GM12878 (cell line): ENCODE measurements at regions not wholly inside any gene's neighbourhood (a gene's known extent, or its start where the extent isn't known, plus 50 kb on each side); places are given as distances from the start of the nearest gene placed in this dataset.

Source experiments
- ATAC-seq: fragments of 200-7000 bp; cut with Tn5 transposase; 3 replicates; pipeline ENCODE4 v1.9.1; 2020; ENCODE audit warnings: mild to moderate bottlenecking, moderate library complexity
- BruUV-seq: library from RNA; stranded (reverse); fragments of 400-500 nt; replicated peaks from 2 replicates; lab custom pipeline; 2021; lab: Mats Ljungman, UMichigan
- CTCF ChIA-PET: fragments of 300-600 bp; sonication (Branson Sonifier 250); formaldehyde crosslinking; extraction: SDS; loops from one replicate; lab custom pipeline; 2021; ENCODE audit warnings: inconsistent platforms; lab: Yijun Ruan, JAX
- POLR2A ChIA-PET: fragments of 350-600 bp; formaldehyde crosslinking; extraction: SDS; loops from one replicate; lab custom pipeline; 2021; ENCODE audit warnings: inconsistent platforms; lab: Charles Lee
- RAD21 ChIA-PET: fragments of 300-600 bp; sonication (Branson Sonifier 250); formaldehyde crosslinking; loops from one replicate; lab custom pipeline; 2023; ENCODE audit warnings: antibody characterized with exemption; ENCODE audit not compliant: unreplicated experiment; lab: Charles Lee
- SMC1A ChIA-PET: fragments of 300-600 bp; sonication (Branson Sonifier 250); formaldehyde crosslinking; loops from one replicate; lab custom pipeline; 2023; ENCODE audit not compliant: unreplicated experiment, uncharacterized antibody; lab: Charles Lee
- DNase-seq: peaks from one replicate; pipeline ENCODE4 v3.0.0-alpha.2; 2011; ENCODE audit warnings: low read depth, low spot score
- FAIRE-seq: peaks from 3 replicates; lab custom pipeline; 2011; peaks lifted over from hg19 to GRCh38; lab: Jason Lieb, UNC
- H2AFZ ChIP-seq: 2 replicates; pipeline ENCODE4 v1.6.0; 2011; ENCODE audit warnings: low read depth, low read length, control low read depth; ENCODE audit not compliant: control insufficient read depth
- H3K27ac ChIP-seq: 2 replicates; pipeline ENCODE4 v1.5.1; 2011; ENCODE audit warnings: control low read depth; ENCODE audit not compliant: control insufficient read depth, insufficient read depth
- H3K27me3 ChIP-seq, 2 experiments: replicated peaks in 1 of 2; 2 replicates each; pipeline versions ENCODE4 v1.6.0 to v1.6.1; 2011; ENCODE audit warnings: low read length in 1 of 2; ENCODE audit not compliant: control insufficient read depth in 2 of 2, insufficient read depth in 2 of 2
- H3K36me3 ChIP-seq, 2 experiments: 2 replicates each; pipeline ENCODE4 v1.5.1; 2011; ENCODE audit warnings: low read length in 1 of 2; ENCODE audit not compliant: control insufficient read depth in 2 of 2, insufficient read depth in 2 of 2
- H3K4me1 ChIP-seq: 2 replicates; pipeline ENCODE4 v1.6.1; 2011; ENCODE audit warnings: mild to moderate bottlenecking, low read length, moderate library complexity, mixed read lengths; ENCODE audit not compliant: control insufficient read depth, insufficient read depth
- H3K4me2 ChIP-seq: 2 replicates; pipeline ENCODE4 v1.6.0; 2011; ENCODE audit warnings: control low read depth; ENCODE audit not compliant: control insufficient read depth, insufficient read depth
- H3K4me3 ChIP-seq: fragments of 200-600 bp; sonication (generic); 2 replicates; pipeline ENCODE4 v1.5.1; 2016
- H3K79me2 ChIP-seq: 2 replicates; pipeline ENCODE4 v1.6.0; 2011; ENCODE audit warnings: low read length; ENCODE audit not compliant: control insufficient read depth, insufficient read depth
- H3K9ac ChIP-seq: 2 replicates; pipeline ENCODE4 v1.8.0; 2011; ENCODE audit warnings: low read length, control low read depth, mixed read lengths; ENCODE audit not compliant: control insufficient read depth, insufficient read depth
- H3K9me3 ChIP-seq: replicated peaks from 3 replicates; pipeline ENCODE4 v1.5.1; 2011; ENCODE audit warnings: mild to moderate bottlenecking, low read length; ENCODE audit not compliant: control insufficient read depth, insufficient read depth
- H4K20me1 ChIP-seq: 2 replicates; pipeline ENCODE4 v1.6.0; 2011; ENCODE audit not compliant: control insufficient read depth, insufficient read depth
- ATF2 ChIP-seq: IDR thresholded peaks from 2 replicates; pipeline ENCODE4 v1.6.1; 2012; ENCODE audit warnings: low read length, inconsistent platforms
- CBX5 ChIP-seq: sonication (generic); IDR thresholded peaks from 2 replicates; pipeline ENCODE4 v1.6.1; 2016; ENCODE audit warnings: low read depth, moderate library complexity, mild to moderate bottlenecking, inconsistent platforms
- IKZF1 ChIP-seq: fragments of 450-650 bp; conservative IDR thresholded peaks from 2 replicates; pipeline ENCODE4 v1.6.1; 2017; ENCODE audit warnings: antibody characterized with exemption, mild to moderate bottlenecking
- IRF4 ChIP-seq: IDR thresholded peaks from 2 replicates; pipeline ENCODE4 v1.6.1; 2011; ENCODE audit warnings: low read depth, low read length
- KAT2A ChIP-seq: conservative IDR thresholded peaks from 2 replicates; pipeline ENCODE4 v1.6.1; 2011; ENCODE audit warnings: low read depth, low read length; ENCODE audit not compliant: control insufficient read depth
- KDM1A ChIP-seq: fragments of 200-600 bp; sonication (generic); IDR thresholded peaks from 2 replicates; pipeline ENCODE4 v1.6.1; 2016; ENCODE audit warnings: borderline replicate concordance
- NFYB ChIP-seq: IDR thresholded peaks from 2 replicates; pipeline ENCODE4 v1.6.1; 2011; ENCODE audit warnings: low read depth, mild to moderate bottlenecking, low read length, improper control_type of control experiment, moderate library complexity; ENCODE audit not compliant: insufficient read depth
- NR2C1 ChIP-seq: fragments of 450-650 bp; IDR thresholded peaks from 2 replicates; pipeline ENCODE4 v1.6.1; 2017; ENCODE audit warnings: antibody characterized with exemption, mild to moderate bottlenecking, moderate library complexity
- NR2C2 ChIP-seq: IDR thresholded peaks from 2 replicates; pipeline ENCODE4 v1.6.1; 2011; ENCODE audit warnings: borderline replicate concordance, low read depth; ENCODE audit not compliant: control insufficient read depth, insufficient read length
- RAD51 ChIP-seq: fragments of 450-650 bp; IDR thresholded peaks from 2 replicates; pipeline ENCODE4 v1.6.1; 2016; ENCODE audit warnings: moderate library complexity, mild to moderate bottlenecking, inconsistent platforms
- SIX5 ChIP-seq: IDR thresholded peaks from 2 replicates; pipeline ENCODE4 v1.6.1; 2011; ENCODE audit warnings: mild to moderate bottlenecking, low read depth, low read length, moderate library complexity; ENCODE audit not compliant: severe bottlenecking
- SMAD5 ChIP-seq: IDR thresholded peaks from 2 replicates; pipeline ENCODE4 v1.6.1; 2016; ENCODE audit warnings: antibody characterized with exemption, low read depth
- SRF ChIP-seq, 2 experiments: IDR thresholded peaks; 2 replicates each; pipeline ENCODE4 v1.6.1; 2011; ENCODE audit warnings: low read depth in 2 of 2, low read length in 2 of 2, mild to moderate bottlenecking in 1 of 2, moderate library complexity in 1 of 2
- SUZ12 ChIP-seq: fragments of 200-600 bp; sonication (generic); IDR thresholded peaks from one replicate; pipeline ENCODE4 v1.6.1; 2018; ENCODE audit warnings: antibody characterized with exemption, mild to moderate bottlenecking; ENCODE audit not compliant: unreplicated experiment
- YY1 ChIP-seq: IDR thresholded peaks from 2 replicates; pipeline ENCODE4 v1.6.1; 2011; ENCODE audit warnings: low read depth, mild to moderate bottlenecking, low read length
- ZBED1 ChIP-seq: IDR thresholded peaks from 2 replicates; pipeline ENCODE4 v1.6.1; 2016; ENCODE audit warnings: borderline replicate concordance
- ZZZ3 ChIP-seq: IDR thresholded peaks from 2 replicates; pipeline ENCODE4 v1.6.1; 2011; ENCODE audit warnings: low read depth; ENCODE audit not compliant: control insufficient read depth, insufficient read length
- WGBS: methylation state at CpG from one replicate; pipeline ENCODE4 v1.1.6; 2016; ENCODE audit warnings: low lambda C conversion rate; ENCODE audit not compliant: insufficient replicate concordance, insufficient coverage; ENCODE audit errors: missing lambda C conversion rate; 5-methylcytosine and 5-hydroxymethylcytosine counted together
- in situ Hi-C: fragments of 300-500 bp; cut with MboI; formaldehyde crosslinking; loops from 9 replicates; pipeline ENCODE4 v1.14.3; 2018; ENCODE audit warnings: mixed read lengths
- intact Hi-C: fragments of 100-400 bp; cut with micrococcal nuclease; formaldehyde crosslinking; loops from one replicate; pipeline ENCODE4 v1.14.2; 2022; ENCODE audit not compliant: unreplicated experiment
- TF ChIP-seq, protein P1 (sequence below): IDR thresholded peaks from 2 replicates; pipeline ENCODE4 v1.6.1; 2011; ENCODE audit warnings: borderline replicate concordance, low read depth, mild to moderate bottlenecking, moderate library complexity, mixed read lengths, low read length; ENCODE audit not compliant: insufficient read depth; ENCODE audit errors: extremely low read length
- TF ChIP-seq, protein P2 (sequence below): IDR thresholded peaks from 2 replicates; pipeline ENCODE4 v1.6.1; 2012; ENCODE audit warnings: improper control_type of control experiment, low read depth, low read length; ENCODE audit not compliant: insufficient replicate concordance

DNA sequence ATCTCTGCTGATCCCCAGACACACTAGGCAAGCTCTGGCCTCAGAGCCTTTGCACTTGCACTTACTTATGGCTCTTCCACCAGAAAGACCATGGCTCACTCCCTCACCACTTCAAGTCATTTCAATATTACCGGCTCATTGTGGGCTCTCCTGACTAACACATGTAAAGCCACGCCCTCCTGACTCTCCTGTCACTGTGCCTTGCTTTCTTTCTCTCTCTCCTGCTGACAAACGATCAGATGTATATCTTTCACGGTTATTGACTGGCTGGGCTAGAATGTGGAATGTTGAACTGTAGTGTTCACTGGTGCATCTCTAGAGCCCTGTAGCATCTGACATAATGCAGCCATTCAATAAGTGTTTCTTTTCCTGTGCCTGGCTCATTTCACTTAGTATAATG lies 425.1 kb downstream of the RAB28 start:
- Histone ChIP-seq H3K27ac (no peak overlapping the region), H4K20me1 (no peaks in the 10 kb centered on the region), H2AFZ (no peak overlapping the region), H3K4me3 (no peak overlapping the region), H3K9ac (no peak overlapping the region), H3K4me1 (no peaks in the 10 kb centered on the region), H3K9me3 (no peaks in the 10 kb centered on the region), H3K79me2 (no peaks in the 10 kb centered on the region), H3K27me3 (no peaks in the 10 kb centered on the region), H3K4me2 (no peak overlapping the region), H3K36me3 (no peaks in the 10 kb centered on the region)
- no TSS peak for BruUV-seq
- ChIA-PET CTCF (no interaction called here), SMC1A (interaction anchor here (0.6 kb wide), 1 partner anchor 298 kb away, joined by 3 read pairs; no protein-coding TSS in a partner anchor), RAD21 (no interaction called here), POLR2A (no interaction called here)
- intact Hi-C loops (no loop called here), in situ Hi-C loops (no loop called here)
- WGBS: 22% methylated on average over 4 of the region's 4 CpGs
- TF ChIP-seq RAD51 (no peak), ZZZ3 (no peak), NR2C2 (no peak), YY1 (no peak), ATF2 (no peak), SRF (IDR thresholded peaks at IDR 0.05; ENCODE audit: low read depth in 2 of 2, low read length in 2 of 2) (no peak), NFYB (no peak), CBX5 (no peak), SIX5 (no peak), NR2C1 (no peak), IKZF1 (no peak), KDM1A (no peak), SUZ12 (no peak), ZBED1 (no peak), KAT2A (no peak), IRF4 (no peak), SMAD5 (no peak)
- TF ChIP-seq, protein P1, sequence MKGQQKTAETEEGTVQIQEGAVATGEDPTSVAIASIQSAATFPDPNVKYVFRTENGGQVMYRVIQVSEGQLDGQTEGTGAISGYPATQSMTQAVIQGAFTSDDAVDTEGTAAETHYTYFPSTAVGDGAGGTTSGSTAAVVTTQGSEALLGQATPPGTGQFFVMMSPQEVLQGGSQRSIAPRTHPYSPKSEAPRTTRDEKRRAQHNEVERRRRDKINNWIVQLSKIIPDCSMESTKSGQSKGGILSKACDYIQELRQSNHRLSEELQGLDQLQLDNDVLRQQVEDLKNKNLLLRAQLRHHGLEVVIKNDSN: no peak
- TF ChIP-seq, protein P2, sequence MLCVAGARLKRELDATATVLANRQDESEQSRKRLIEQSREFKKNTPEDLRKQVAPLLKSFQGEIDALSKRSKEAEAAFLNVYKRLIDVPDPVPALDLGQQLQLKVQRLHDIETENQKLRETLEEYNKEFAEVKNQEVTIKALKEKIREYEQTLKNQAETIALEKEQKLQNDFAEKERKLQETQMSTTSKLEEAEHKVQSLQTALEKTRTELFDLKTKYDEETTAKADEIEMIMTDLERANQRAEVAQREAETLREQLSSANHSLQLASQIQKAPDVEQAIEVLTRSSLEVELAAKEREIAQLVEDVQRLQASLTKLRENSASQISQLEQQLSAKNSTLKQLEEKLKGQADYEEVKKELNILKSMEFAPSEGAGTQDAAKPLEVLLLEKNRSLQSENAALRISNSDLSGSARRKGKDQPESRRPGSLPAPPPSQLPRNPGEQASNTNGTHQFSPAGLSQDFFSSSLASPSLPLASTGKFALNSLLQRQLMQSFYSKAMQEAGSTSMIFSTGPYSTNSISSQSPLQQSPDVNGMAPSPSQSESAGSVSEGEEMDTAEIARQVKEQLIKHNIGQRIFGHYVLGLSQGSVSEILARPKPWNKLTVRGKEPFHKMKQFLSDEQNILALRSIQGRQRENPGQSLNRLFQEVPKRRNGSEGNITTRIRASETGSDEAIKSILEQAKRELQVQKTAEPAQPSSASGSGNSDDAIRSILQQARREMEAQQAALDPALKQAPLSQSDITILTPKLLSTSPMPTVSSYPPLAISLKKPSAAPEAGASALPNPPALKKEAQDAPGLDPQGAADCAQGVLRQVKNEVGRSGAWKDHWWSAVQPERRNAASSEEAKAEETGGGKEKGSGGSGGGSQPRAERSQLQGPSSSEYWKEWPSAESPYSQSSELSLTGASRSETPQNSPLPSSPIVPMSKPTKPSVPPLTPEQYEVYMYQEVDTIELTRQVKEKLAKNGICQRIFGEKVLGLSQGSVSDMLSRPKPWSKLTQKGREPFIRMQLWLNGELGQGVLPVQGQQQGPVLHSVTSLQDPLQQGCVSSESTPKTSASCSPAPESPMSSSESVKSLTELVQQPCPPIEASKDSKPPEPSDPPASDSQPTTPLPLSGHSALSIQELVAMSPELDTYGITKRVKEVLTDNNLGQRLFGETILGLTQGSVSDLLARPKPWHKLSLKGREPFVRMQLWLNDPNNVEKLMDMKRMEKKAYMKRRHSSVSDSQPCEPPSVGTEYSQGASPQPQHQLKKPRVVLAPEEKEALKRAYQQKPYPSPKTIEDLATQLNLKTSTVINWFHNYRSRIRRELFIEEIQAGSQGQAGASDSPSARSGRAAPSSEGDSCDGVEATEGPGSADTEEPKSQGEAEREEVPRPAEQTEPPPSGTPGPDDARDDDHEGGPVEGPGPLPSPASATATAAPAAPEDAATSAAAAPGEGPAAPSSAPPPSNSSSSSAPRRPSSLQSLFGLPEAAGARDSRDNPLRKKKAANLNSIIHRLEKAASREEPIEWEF: no peak
- no peak for ATAC-seq
- no peak for DNase-seq
- no peak for FAIRE-seq
